ENCODE measurements at regions not wholly inside any gene's neighbourhood (a gene's known extent, or its start where the extent isn't known, plus 50 kb on each side); places are given as distances from the start of the nearest gene placed in this dataset.

DNA sequence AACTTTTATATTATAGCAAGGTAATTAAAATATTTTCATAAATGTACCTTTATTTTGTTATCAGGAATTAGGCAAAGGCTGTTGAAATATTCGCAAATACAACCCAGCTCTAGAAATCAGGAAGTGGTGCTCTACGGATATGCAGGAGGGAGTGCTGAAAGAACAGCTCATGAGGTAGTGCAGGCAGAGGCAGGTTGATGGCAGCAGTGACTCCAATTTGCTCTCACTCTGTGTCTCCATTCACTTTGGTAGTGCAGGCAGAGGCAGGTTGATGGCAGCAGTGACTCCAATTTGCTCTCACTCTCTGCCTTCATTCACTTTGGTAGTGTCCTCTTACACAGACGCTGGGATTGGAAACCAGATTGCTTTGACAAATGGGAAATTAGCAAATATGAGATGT, 277.9 kb downstream of the TRIML1 start:
- TF ChIP-seq, protein P1, sequence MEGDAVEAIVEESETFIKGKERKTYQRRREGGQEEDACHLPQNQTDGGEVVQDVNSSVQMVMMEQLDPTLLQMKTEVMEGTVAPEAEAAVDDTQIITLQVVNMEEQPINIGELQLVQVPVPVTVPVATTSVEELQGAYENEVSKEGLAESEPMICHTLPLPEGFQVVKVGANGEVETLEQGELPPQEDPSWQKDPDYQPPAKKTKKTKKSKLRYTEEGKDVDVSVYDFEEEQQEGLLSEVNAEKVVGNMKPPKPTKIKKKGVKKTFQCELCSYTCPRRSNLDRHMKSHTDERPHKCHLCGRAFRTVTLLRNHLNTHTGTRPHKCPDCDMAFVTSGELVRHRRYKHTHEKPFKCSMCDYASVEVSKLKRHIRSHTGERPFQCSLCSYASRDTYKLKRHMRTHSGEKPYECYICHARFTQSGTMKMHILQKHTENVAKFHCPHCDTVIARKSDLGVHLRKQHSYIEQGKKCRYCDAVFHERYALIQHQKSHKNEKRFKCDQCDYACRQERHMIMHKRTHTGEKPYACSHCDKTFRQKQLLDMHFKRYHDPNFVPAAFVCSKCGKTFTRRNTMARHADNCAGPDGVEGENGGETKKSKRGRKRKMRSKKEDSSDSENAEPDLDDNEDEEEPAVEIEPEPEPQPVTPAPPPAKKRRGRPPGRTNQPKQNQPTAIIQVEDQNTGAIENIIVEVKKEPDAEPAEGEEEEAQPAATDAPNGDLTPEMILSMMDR (IDR thresholded peaks at IDR 0.05) = no peak
- TF ChIP-seq, protein P2, sequence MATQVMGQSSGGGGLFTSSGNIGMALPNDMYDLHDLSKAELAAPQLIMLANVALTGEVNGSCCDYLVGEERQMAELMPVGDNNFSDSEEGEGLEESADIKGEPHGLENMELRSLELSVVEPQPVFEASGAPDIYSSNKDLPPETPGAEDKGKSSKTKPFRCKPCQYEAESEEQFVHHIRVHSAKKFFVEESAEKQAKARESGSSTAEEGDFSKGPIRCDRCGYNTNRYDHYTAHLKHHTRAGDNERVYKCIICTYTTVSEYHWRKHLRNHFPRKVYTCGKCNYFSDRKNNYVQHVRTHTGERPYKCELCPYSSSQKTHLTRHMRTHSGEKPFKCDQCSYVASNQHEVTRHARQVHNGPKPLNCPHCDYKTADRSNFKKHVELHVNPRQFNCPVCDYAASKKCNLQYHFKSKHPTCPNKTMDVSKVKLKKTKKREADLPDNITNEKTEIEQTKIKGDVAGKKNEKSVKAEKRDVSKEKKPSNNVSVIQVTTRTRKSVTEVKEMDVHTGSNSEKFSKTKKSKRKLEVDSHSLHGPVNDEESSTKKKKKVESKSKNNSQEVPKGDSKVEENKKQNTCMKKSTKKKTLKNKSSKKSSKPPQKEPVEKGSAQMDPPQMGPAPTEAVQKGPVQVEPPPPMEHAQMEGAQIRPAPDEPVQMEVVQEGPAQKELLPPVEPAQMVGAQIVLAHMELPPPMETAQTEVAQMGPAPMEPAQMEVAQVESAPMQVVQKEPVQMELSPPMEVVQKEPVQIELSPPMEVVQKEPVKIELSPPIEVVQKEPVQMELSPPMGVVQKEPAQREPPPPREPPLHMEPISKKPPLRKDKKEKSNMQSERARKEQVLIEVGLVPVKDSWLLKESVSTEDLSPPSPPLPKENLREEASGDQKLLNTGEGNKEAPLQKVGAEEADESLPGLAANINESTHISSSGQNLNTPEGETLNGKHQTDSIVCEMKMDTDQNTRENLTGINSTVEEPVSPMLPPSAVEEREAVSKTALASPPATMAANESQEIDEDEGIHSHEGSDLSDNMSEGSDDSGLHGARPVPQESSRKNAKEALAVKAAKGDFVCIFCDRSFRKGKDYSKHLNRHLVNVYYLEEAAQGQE (IDR thresholded peaks at IDR 0.05; ENCODE audit: insufficient read depth in 1 of 2, low read depth in 2 of 2, low read length in 1 of 2) = peak; percentile 70 to 87
- TF ChIP-seq POLR2AphosphoS5 (IDR thresholded peaks at IDR 0.05; ENCODE audit: low read depth, low read length) (no peak), SIN3A (IDR thresholded peaks at IDR 0.05; ENCODE audit: borderline replicate concordance, insufficient read depth, low read depth, low read length) (no peak), TCF7L2 (IDR thresholded peaks at IDR 0.05; ENCODE audit: low read depth, low read length) (no peak)
